OCI-LY1 (cell line): ENCODE measurements at regions not wholly inside any gene's neighbourhood (a gene's known extent, or its start where the extent isn't known, plus 50 kb on each side); places are given as distances from the start of the nearest gene placed in this dataset.

Experiments
- EZH2 ChIP-seq: fragments of 200-600 bp; sonication (generic), shearing (Covaris generic); IDR thresholded peaks from 2 replicates; pipeline ENCODE4 v1.8.0; 2017; ENCODE audit warnings: borderline replicate concordance, mixed run types, mild to moderate bottlenecking, antibody characterized with exemption, low read length, moderate library complexity, mixed read lengths
- TF ChIP-seq, protein P1 (sequence below): fragments of 200-600 bp; sonication (generic), shearing (Covaris generic); IDR thresholded peaks from 2 replicates; pipeline ENCODE4 v1.5.1; 2017; ENCODE audit warnings: mild to moderate bottlenecking, antibody characterized with exemption, low read length, moderate library complexity, mixed read lengths

- TF ChIP-seq, protein P1, sequence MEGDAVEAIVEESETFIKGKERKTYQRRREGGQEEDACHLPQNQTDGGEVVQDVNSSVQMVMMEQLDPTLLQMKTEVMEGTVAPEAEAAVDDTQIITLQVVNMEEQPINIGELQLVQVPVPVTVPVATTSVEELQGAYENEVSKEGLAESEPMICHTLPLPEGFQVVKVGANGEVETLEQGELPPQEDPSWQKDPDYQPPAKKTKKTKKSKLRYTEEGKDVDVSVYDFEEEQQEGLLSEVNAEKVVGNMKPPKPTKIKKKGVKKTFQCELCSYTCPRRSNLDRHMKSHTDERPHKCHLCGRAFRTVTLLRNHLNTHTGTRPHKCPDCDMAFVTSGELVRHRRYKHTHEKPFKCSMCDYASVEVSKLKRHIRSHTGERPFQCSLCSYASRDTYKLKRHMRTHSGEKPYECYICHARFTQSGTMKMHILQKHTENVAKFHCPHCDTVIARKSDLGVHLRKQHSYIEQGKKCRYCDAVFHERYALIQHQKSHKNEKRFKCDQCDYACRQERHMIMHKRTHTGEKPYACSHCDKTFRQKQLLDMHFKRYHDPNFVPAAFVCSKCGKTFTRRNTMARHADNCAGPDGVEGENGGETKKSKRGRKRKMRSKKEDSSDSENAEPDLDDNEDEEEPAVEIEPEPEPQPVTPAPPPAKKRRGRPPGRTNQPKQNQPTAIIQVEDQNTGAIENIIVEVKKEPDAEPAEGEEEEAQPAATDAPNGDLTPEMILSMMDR: no peak
- TF ChIP-seq EZH2: no peak
Observed at GRCh38 chr1:106748606-106749005, 307.9 kb upstream of the PRMT6 start.
